ENCODE measurements at regions not wholly inside any gene's neighbourhood (a gene's known extent, or its start where the extent isn't known, plus 50 kb on each side); places are given as distances from the start of the nearest gene placed in this dataset.

GRCh38 chr6:100268326-100268725 lies 196.4 kb downstream of the SIM1 start:
- H3K9ac ChIP-seq (ENCODE audit: low read length), result no peak overlapping the region
- H3K9me3 ChIP-seq (ENCODE audit: control insufficient read depth, insufficient read depth, low read depth, low read length), result no peaks in the 10 kb centered on the region
- no peak overlapping the region for H3K4me3 ChIP-seq (ENCODE audit: low read depth, low read length)
- H3K27ac ChIP-seq (ENCODE audit: low read depth, low read length), result peak overlapping the region; percentile 65; the same call in 1 of the 2 replicates
- H3K4me1 ChIP-seq (ENCODE audit: control insufficient read depth, insufficient read depth, low read length), result peaks cover 17% of the 10 kb centered on the region
- H3K36me3 ChIP-seq (ENCODE audit: control insufficient read depth, insufficient read depth, low read length), result no peaks in the 10 kb centered on the region
- H3K27me3 ChIP-seq (ENCODE audit: control insufficient read depth, insufficient read depth, low read length), result no peaks in the 10 kb centered on the region

GRCh38 chr6:100267721-100268123 lies 197.0 kb downstream of the SIM1 start:
- no peak overlapping the region for H3K4me3 ChIP-seq (ENCODE audit: low read depth, low read length)
- H3K4me1 ChIP-seq (ENCODE audit: control insufficient read depth, insufficient read depth, low read length), result peaks cover 17% of the 10 kb centered on the region
- no peaks in the 10 kb centered on the region for H3K27me3 ChIP-seq (ENCODE audit: control insufficient read depth, insufficient read depth, low read length)
- no peaks in the 10 kb centered on the region for H3K36me3 ChIP-seq (ENCODE audit: control insufficient read depth, insufficient read depth, low read length)
- H3K9me3 ChIP-seq (ENCODE audit: control insufficient read depth, insufficient read depth, low read depth, low read length), result no peaks in the 10 kb centered on the region
- H3K27ac ChIP-seq (ENCODE audit: low read depth, low read length), result peak overlapping the region; percentile 65; the same call in 1 of the 2 replicates
- no peak overlapping the region for H3K9ac ChIP-seq (ENCODE audit: low read length)

GRCh38 chr6:100266494-100267401 lies 198.0 kb downstream of the SIM1 start:
- H3K27ac ChIP-seq (ENCODE audit: low read depth, low read length), result no peak overlapping the region
- no peak overlapping the region for H3K9ac ChIP-seq (ENCODE audit: low read length)
- no peaks in the 10 kb centered on the region for H3K9me3 ChIP-seq (ENCODE audit: control insufficient read depth, insufficient read depth, low read depth, low read length)
- H3K4me3 ChIP-seq (ENCODE audit: low read depth, low read length), result no peak overlapping the region
- no peaks in the 10 kb centered on the region for H3K36me3 ChIP-seq (ENCODE audit: control insufficient read depth, insufficient read depth, low read length)
- no peaks in the 10 kb centered on the region for H3K27me3 ChIP-seq (ENCODE audit: control insufficient read depth, insufficient read depth, low read length)
- peaks cover 17% of the 10 kb centered on the region for H3K4me1 ChIP-seq (ENCODE audit: control insufficient read depth, insufficient read depth, low read length)

GRCh38 chr6:100262086-100262485 lies 202.6 kb downstream of the SIM1 start:
- H3K4me3 ChIP-seq (ENCODE audit: low read depth, low read length), result no peak overlapping the region
- no peak overlapping the region for H3K9ac ChIP-seq (ENCODE audit: low read length)
- no peaks in the 10 kb centered on the region for H3K27me3 ChIP-seq (ENCODE audit: control insufficient read depth, insufficient read depth, low read length)
- H3K36me3 ChIP-seq (ENCODE audit: control insufficient read depth, insufficient read depth, low read length), result no peaks in the 10 kb centered on the region
- H3K9me3 ChIP-seq (ENCODE audit: control insufficient read depth, insufficient read depth, low read depth, low read length), result no peaks in the 10 kb centered on the region
- H3K4me1 ChIP-seq (ENCODE audit: control insufficient read depth, insufficient read depth, low read length), result no peaks in the 10 kb centered on the region
- no peak overlapping the region for H3K27ac ChIP-seq (ENCODE audit: low read depth, low read length)

- H3K4me1 ChIP-seq (ENCODE audit: control insufficient read depth, insufficient read depth, low read length), result no peaks in the 10 kb centered on the region
- no peaks in the 10 kb centered on the region for H3K9me3 ChIP-seq (ENCODE audit: control insufficient read depth, insufficient read depth, low read depth, low read length)
- no peak overlapping the region for H3K9ac ChIP-seq (ENCODE audit: low read length)
- H3K27me3 ChIP-seq (ENCODE audit: control insufficient read depth, insufficient read depth, low read length), result no peaks in the 10 kb centered on the region
- H3K27ac ChIP-seq (ENCODE audit: low read depth, low read length), result no peak overlapping the region
- H3K4me3 ChIP-seq (ENCODE audit: low read depth, low read length), result no peak overlapping the region
- H3K36me3 ChIP-seq (ENCODE audit: control insufficient read depth, insufficient read depth, low read length), result no peaks in the 10 kb centered on the region
These were observed 203.2 kb downstream of the SIM1 start for GRCh38 chr6:100261486-100261885.

GRCh38 chr6:100260584-100260983 lies 204.1 kb downstream of the SIM1 start:
- no peaks in the 10 kb centered on the region for H3K27me3 ChIP-seq (ENCODE audit: control insufficient read depth, insufficient read depth, low read length)
- H3K36me3 ChIP-seq (ENCODE audit: control insufficient read depth, insufficient read depth, low read length), result no peaks in the 10 kb centered on the region
- H3K4me1 ChIP-seq (ENCODE audit: control insufficient read depth, insufficient read depth, low read length), result no peaks in the 10 kb centered on the region
- H3K27ac ChIP-seq (ENCODE audit: low read depth, low read length), result no peak overlapping the region
- no peak overlapping the region for H3K4me3 ChIP-seq (ENCODE audit: low read depth, low read length)
- no peak overlapping the region for H3K9ac ChIP-seq (ENCODE audit: low read length)
- no peaks in the 10 kb centered on the region for H3K9me3 ChIP-seq (ENCODE audit: control insufficient read depth, insufficient read depth, low read depth, low read length)

GRCh38 chr6:100259865-100260264 lies 204.9 kb downstream of the SIM1 start:
- H3K4me1 ChIP-seq (ENCODE audit: control insufficient read depth, insufficient read depth, low read length), result no peaks in the 10 kb centered on the region
- no peaks in the 10 kb centered on the region for H3K9me3 ChIP-seq (ENCODE audit: control insufficient read depth, insufficient read depth, low read depth, low read length)
- H3K36me3 ChIP-seq (ENCODE audit: control insufficient read depth, insufficient read depth, low read length), result no peaks in the 10 kb centered on the region
- no peak overlapping the region for H3K27ac ChIP-seq (ENCODE audit: low read depth, low read length)
- H3K27me3 ChIP-seq (ENCODE audit: control insufficient read depth, insufficient read depth, low read length), result no peaks in the 10 kb centered on the region
- no peak overlapping the region for H3K4me3 ChIP-seq (ENCODE audit: low read depth, low read length)
- no peak overlapping the region for H3K9ac ChIP-seq (ENCODE audit: low read length)

- Histone ChIP-seq H3K9ac (ENCODE audit: low read length) (no peak overlapping the region), H3K27me3 (ENCODE audit: control insufficient read depth, insufficient read depth, low read length) (no peaks in the 10 kb centered on the region), H3K4me3 (ENCODE audit: low read depth, low read length) (no peak overlapping the region), H3K4me1 (ENCODE audit: control insufficient read depth, insufficient read depth, low read length) (no peaks in the 10 kb centered on the region), H3K36me3 (ENCODE audit: control insufficient read depth, insufficient read depth, low read length) (no peaks in the 10 kb centered on the region), H3K9me3 (ENCODE audit: control insufficient read depth, insufficient read depth, low read depth, low read length) (no peaks in the 10 kb centered on the region), H3K27ac (ENCODE audit: low read depth, low read length) (no peak overlapping the region)
These were observed 206.0 kb downstream of the SIM1 start for GRCh38 chr6:100258752-100259151.

- H3K4me1 ChIP-seq (ENCODE audit: control insufficient read depth, insufficient read depth, low read length), result no peaks in the 10 kb centered on the region
- H3K27me3 ChIP-seq (ENCODE audit: control insufficient read depth, insufficient read depth, low read length), result no peaks in the 10 kb centered on the region
- H3K9me3 ChIP-seq (ENCODE audit: control insufficient read depth, insufficient read depth, low read depth, low read length), result no peaks in the 10 kb centered on the region
- no peaks in the 10 kb centered on the region for H3K36me3 ChIP-seq (ENCODE audit: control insufficient read depth, insufficient read depth, low read length)
- H3K9ac ChIP-seq (ENCODE audit: low read length), result no peak overlapping the region
- H3K27ac ChIP-seq (ENCODE audit: low read depth, low read length), result no peak overlapping the region
- H3K4me3 ChIP-seq (ENCODE audit: low read depth, low read length), result no peak overlapping the region
These were observed 206.8 kb downstream of the SIM1 start for GRCh38 chr6:100257793-100258395.

- Histone ChIP-seq H3K27me3 (ENCODE audit: control insufficient read depth, insufficient read depth, low read length) (no peaks in the 10 kb centered on the region), H3K9me3 (ENCODE audit: control insufficient read depth, insufficient read depth, low read depth, low read length) (no peaks in the 10 kb centered on the region), H3K36me3 (ENCODE audit: control insufficient read depth, insufficient read depth, low read length) (no peaks in the 10 kb centered on the region), H3K4me1 (ENCODE audit: control insufficient read depth, insufficient read depth, low read length) (no peaks in the 10 kb centered on the region), H3K9ac (ENCODE audit: low read length) (no peak overlapping the region), H3K27ac (ENCODE audit: low read depth, low read length) (no peak overlapping the region), H3K4me3 (ENCODE audit: low read depth, low read length) (no peak overlapping the region)
These were observed 209.0 kb downstream of the SIM1 start for GRCh38 chr6:100255701-100256100.

- no peaks in the 10 kb centered on the region for H3K4me1 ChIP-seq (ENCODE audit: control insufficient read depth, insufficient read depth, low read length)
- H3K4me3 ChIP-seq (ENCODE audit: low read depth, low read length), result no peak overlapping the region
- no peaks in the 10 kb centered on the region for H3K27me3 ChIP-seq (ENCODE audit: control insufficient read depth, insufficient read depth, low read length)
- no peaks in the 10 kb centered on the region for H3K36me3 ChIP-seq (ENCODE audit: control insufficient read depth, insufficient read depth, low read length)
- H3K9me3 ChIP-seq (ENCODE audit: control insufficient read depth, insufficient read depth, low read depth, low read length), result no peaks in the 10 kb centered on the region
- no peak overlapping the region for H3K27ac ChIP-seq (ENCODE audit: low read depth, low read length)
- no peak overlapping the region for H3K9ac ChIP-seq (ENCODE audit: low read length)
These were observed 217.6 kb downstream of the SIM1 start for GRCh38 chr6:100247123-100247522.
